HG03103 (cell line): ENCODE measurements at regions not wholly inside any gene's neighbourhood (a gene's known extent, or its start where the extent isn't known, plus 50 kb on each side); places are given as distances from the start of the nearest gene placed in this dataset.

Experiments
- ATAC-seq: cut with Tn5 transposase; IDR thresholded peaks from one replicate; pipeline ENCODE4 v1.9.1; 2021; ENCODE audit warnings: low read depth; ENCODE audit not compliant: unreplicated experiment

DNA sequence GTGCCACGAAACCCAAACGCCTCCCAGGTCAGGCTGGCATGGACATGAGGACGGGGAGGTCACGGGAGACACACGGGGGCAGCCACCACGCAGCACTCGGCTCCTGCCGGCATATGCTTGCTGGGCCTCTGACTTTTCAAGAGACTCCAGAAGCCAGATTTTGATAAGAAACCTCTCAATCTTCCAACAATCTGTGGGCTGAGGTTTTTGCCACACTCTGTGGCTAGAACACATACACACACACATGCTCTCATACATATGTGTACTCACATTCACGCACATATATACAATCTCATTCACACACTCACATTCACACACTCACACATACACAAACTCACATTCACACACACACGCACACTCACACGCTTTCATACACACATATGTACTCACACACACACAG is 86.7 kb upstream of the LINGO1 start:
- no peak for ATAC-seq

GRCh38 chr15:77717333-77717990 is 84.8 kb upstream of the LINGO1 start:
- no peak for ATAC-seq

DNA sequence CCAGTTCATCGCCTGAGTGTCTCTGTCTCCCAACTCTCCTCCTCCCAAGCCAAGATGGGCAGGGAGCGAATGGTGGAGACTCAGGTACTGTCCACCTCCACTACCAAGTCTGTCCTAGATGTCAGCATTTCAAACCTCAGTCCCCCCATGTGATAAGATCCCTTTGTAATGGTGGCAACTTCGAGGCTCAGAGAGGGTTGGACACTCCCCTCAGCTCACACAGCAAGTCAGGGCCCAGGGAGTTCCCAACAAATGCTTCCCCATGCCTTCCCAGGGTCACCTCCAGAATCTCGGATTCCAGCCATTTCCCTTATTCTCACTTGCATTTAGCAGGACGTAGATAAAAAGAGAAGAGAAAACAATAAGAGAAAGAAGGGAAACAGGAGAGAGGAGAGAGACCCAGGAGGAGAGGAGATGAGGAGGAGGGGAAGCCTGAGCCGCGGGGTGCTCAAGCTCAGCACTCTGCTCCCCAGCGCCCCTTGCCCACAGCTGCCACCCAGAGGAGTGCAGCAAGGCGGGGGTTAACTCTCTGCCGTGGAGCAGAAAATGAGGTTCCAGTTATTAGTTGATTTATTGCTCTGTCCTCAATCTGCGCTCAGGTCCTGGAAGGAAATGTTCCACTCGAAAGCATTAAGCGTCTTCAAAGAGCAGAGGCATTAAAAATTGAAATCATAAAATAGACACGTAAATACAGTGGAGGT is 84.1 kb upstream of the LINGO1 start:
- ATAC-seq = no peak

DNA sequence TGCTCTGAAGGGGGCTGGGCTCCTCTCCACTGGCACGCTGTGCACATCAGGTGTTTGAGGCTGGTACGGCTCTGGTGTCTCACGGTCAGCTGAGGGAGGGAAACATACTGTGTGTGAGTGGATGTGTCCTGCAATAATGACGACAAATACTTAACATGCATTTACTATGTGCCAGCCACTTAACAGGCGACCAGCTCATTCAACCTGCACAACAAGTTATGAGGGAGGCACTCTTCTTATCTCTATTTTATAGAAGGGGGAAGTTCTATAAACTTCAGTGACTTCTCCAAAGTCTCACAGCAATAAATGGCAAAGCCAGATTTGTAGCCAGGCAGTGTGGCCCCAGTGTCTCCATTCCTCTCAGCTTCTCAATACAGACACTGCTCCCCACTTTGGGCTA is 83.1 kb upstream of the LINGO1 start:
- ATAC-seq = no peak

- ATAC-seq = no peak
These were observed 82.3 kb upstream of the LINGO1 start for GRCh38 chr15:77715051-77715450.

GRCh38 chr15:77714555-77714954 is 81.8 kb upstream of the LINGO1 start:
- ATAC-seq = no peak

DNA sequence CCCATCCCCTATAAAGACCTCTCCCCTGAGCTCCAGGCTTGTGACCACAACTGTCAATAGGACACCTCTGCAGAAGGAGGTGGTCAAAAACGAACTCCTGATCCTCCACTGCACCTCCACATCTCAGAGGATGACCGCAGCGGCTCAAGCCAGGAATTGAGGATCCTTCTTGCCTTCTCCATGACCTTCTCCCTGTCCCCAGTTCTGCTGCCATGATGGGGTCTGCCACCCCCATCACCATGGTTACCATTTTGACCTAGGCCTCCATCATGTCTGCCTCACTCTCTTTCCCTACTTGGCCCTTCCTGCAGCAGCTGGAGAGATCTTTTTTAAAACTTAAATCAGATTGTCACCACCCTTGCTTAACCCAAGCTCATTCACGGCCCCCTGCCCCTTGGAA is 81.3 kb upstream of the LINGO1 start:
- ATAC-seq = no peak

GRCh38 chr15:77713281-77713680 is 80.6 kb upstream of the LINGO1 start:
- ATAC-seq = no peak

GRCh38 chr15:77712438-77712837 is 79.7 kb upstream of the LINGO1 start:
- no peak for ATAC-seq

GRCh38 chr15:77710637-77711036 is 77.9 kb upstream of the LINGO1 start:
- no peak for ATAC-seq

- no peak for ATAC-seq
These were observed 77.5 kb upstream of the LINGO1 start for GRCh38 chr15:77710206-77710605.

- no peak for ATAC-seq
These were observed 76.6 kb upstream of the LINGO1 start for GRCh38 chr15:77709135-77709886.

- no peak for ATAC-seq
These were observed 74.0 kb upstream of the LINGO1 start for GRCh38 chr15:77706482-77707244.

- ATAC-seq = no peak
These were observed 69.7 kb upstream of the LINGO1 start for GRCh38 chr15:77702211-77702957.

- ATAC-seq = no peak
These were observed 65.8 kb upstream of the LINGO1 start for GRCh38 chr15:77698481-77698880.

GRCh38 chr15:77697893-77698292 is 65.2 kb upstream of the LINGO1 start:
- no peak for ATAC-seq

DNA sequence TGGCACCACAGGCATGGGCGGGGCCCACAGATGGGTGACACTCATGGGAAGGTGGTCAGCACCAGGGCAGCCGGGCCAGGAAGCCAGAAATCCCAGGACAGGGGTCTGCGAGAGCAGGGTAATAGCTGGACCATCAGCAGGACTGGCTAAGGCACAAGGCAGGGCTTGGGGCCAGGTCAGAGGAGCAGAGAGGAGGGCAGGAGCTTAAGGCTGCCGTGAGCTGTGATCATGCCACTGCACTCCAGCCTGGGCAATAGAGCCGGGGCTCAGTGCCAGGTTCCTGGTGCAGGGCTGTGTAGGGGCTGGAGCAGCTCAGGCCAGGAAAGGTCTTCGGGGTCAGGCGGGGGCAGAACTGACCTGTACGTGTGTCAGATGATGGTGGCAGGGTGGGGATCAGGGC is 64.2 kb upstream of the LINGO1 start:
- no peak for ATAC-seq

DNA sequence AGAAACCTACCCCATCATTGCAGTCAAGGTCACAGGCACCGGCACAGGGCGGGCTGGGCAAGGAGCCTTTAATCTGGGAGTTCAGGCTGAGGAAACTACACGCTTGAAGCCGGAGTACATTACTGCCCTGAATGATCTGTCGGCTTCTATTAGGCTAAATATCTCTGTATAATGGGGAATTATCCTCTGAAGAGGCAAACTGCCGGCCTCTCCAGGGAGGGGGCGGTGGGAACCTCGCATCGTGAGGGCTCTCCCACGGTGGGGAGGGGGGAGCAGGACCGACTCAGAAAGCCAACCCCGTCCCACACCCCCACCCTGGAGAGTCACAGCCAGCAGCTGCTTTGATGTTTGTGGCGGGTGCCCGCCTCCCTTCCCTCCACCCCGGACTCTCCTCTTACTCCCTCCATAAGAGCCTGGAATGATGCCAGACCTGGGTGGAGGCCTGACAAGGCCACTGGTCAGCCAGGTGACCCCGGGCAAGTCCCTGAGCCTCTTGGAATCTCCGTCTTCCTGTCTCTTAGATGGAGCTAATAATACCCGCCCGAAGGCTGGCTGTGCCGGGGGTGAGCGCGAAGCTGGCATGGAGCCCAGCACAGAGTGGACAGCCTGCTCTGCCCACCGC is 63.4 kb upstream of the LINGO1 start:
- ATAC-seq = no peak

DNA sequence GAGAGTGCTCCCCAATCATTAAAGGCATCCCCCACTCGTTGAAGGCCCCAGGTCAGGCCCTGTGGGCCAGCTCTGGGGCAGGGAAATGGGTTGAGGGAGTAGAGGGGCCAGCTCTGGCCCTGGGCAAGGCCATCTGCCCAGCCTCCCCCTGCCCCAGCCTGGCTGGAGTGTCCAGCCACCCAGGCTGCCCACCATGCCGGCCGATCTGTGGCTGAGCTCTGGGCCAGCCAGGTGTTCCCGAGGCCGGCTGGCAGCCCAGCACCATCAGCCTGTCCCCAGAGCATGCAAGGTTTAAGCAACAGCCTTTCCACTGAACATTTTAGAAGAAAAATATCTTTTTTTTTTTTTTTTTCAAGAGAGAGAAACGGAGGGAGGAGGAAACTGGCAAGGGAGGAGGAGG is 62.8 kb upstream of the LINGO1 start:
- no peak for ATAC-seq

- ATAC-seq = no peak
These were observed 60.9 kb upstream of the LINGO1 start for GRCh38 chr15:77693576-77693975.
